ENCODE measurements at regions not wholly inside any gene's neighbourhood (a gene's known extent, or its start where the extent isn't known, plus 50 kb on each side); places are given as distances from the start of the nearest gene placed in this dataset.

GRCh38 chr18:42401131-42401673 is 446.2 kb downstream of the PIK3C3 start:
- no peak for DNase-seq (ENCODE audit: low read depth)

DNA sequence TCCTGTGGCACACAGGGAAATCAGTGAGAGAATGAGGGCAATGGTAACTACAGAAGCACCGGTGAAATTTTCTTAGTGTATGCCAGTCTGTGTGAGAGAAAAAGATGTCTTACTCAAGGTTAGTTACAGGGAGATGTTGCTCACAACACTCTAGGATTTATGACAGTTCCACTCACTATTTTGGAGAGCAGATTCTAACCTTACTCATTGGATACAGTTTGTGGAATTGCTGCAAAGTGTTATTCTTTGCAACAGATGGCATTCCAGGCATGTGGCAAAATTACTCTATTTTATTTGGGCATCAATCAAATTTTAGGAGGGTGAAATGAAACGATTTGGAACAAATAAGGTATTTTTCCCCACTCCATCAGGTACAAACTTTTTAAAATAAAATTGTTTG is 449.1 kb downstream of the PIK3C3 start:
- DNase-seq (ENCODE audit: low read depth): no peak

DNA sequence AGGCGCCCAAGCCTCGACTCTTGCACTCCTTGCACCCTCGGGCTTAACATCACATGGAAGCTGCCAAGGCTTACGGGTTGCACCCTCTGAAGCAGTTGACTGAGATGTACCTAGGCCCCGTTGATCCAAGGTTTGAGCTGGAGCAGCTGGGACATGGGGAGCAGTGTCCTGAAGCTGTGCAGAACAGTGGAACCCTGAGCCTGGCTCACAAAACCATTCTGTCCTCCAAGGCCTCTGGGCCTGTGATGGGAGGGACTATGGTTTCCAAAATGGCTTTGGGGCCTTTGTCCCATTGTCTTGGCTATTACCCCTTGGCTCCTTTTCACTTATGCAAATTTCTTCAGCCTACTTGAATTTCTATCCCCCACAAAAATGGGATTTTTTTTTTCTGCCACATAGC is 454.0 kb downstream of the PIK3C3 start:
- DNase-seq (ENCODE audit: low read depth): no peak

GRCh38 chr18:42412281-42412680 is 457.2 kb downstream of the PIK3C3 start:
- DNase-seq (ENCODE audit: low read depth): no peak

- DNase-seq (ENCODE audit: low read depth): no peak
Measured at GRCh38 chr18:42412896-42413295, 457.9 kb downstream of the PIK3C3 start.

DNA sequence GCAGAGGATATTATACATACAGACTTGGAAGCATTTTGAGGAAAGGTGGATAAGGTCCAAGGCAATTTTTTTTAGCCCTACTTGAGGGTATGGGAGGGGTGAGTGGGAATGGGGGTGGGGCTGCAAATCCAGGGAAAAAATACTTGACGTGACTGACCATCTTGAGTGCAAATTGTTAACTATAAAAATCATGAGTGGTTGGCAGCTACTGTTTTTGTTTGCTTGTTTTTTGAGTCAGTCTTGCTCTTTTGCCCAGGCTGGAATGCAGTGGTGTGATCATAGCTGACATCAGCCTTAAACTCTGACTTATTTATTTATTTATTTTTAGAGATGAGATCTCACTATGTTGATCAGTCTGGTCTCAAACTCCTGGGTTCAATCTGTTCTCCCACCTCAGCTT is 458.8 kb downstream of the PIK3C3 start:
- no peak for DNase-seq (ENCODE audit: low read depth)

DNA sequence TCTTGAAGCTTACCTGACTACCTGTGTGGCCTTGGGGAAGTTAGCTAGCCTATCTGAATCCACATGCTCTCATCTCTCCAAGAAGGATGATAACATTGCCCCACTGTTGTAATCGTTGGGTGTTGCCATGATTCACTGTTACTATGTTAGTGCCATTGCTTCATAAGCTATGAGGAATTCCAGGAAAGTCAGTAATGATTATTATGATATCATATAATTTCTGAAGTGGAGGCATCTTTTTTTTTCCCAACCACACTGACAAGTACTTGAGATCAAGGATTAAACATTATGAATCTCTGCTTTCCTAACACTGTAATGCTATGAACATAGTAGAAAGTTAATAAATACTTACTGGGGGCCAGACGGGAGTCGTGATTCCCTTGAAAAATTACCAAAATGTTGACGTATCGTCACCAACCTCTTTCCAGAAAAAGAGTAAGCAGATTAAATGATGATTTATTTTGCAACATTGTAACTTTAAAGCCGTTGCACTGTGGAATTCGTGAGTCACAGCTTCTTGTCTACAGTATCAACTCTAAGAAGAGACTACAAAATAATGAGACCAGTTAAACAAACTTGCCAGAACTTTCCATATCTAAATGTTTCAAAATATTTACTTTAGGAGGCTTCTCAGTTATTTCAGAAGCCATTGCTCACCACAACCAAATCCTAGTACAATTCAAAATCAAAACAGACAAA is 459.9 kb downstream of the PIK3C3 start:
- no peak for DNase-seq (ENCODE audit: low read depth)

- no peak for DNase-seq (ENCODE audit: low read depth)
Measured at GRCh38 chr18:42417189-42417588, 462.2 kb downstream of the PIK3C3 start.

DNA sequence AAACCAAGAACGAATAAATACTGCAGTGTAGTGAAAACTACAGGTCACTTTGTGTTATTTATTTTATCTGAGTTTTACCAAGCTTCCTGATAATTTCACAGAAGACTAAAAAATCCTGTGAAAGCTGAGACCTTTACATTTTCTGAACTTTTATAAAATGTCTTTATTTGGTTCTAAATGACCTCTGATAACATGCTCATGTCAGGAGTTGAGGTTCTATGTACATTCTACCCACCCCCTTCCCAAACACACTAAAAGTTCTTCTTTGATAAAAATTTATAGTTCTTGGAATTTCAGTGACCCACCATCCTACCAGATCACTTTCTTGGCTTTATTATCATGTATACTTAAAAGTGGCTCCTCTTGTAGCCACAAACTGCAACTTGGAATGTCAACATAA is 463.1 kb downstream of the PIK3C3 start:
- no peak for DNase-seq (ENCODE audit: low read depth)

DNA sequence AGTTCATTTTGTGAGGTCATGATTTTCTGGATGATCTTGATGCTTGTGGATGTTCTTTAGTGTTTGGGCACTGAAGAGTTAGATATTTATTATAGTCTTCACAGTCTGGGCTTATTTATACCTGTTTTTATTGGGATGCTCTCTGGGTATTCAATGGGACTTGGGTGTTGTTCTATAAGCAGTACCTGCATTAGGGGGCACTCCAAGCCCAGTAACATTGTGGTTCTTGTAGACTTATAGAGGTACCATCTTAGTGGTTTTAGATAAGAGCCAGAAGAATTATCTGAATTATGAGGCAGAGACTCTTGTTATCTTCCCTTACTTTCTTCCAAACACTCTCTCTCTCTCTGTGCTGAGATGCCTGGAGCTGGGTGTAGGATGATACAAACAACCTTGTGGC is 470.0 kb downstream of the PIK3C3 start:
- no peak for DNase-seq (ENCODE audit: low read depth)

DNA sequence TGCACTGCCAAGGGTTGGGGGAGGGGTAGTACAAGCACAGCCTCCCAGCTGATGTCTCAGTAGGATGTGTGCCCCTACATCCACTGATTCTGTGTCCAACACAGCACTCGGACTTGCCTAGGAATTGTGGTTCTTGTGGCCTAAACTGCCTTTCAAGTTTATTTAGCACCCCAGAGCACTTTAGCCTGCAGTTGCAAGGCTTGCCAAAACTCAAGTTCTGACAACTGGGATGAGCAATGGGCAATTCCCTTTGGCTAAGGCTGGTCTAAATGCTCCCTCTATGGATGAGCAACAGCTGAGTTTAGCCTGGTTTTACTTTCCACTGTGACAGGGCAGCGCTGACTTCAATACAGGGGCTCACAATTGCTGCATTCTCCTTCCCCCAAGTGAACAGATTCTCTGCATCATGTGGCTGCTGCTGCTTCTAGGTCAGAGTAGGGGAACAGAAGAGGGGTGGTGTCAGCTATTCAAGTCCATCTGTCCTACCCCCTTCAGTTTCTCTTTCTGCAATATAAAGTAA is 471.5 kb downstream of the PIK3C3 start:
- DNase-seq (ENCODE audit: low read depth): no peak

- no peak for DNase-seq (ENCODE audit: low read depth)
Measured at GRCh38 chr18:42429196-42429595, 474.2 kb downstream of the PIK3C3 start.

- no peak for DNase-seq (ENCODE audit: low read depth)
Measured at GRCh38 chr18:42436222-42436765, 481.3 kb downstream of the PIK3C3 start.

GRCh38 chr18:42437001-42437400 is 482.0 kb downstream of the PIK3C3 start:
- DNase-seq (ENCODE audit: low read depth): no peak

GRCh38 chr18:42437646-42438045 is 482.6 kb downstream of the PIK3C3 start:
- DNase-seq (ENCODE audit: low read depth): no peak

- no peak for DNase-seq (ENCODE audit: low read depth)
Measured at GRCh38 chr18:42442656-42443055, 487.6 kb downstream of the PIK3C3 start.

DNA sequence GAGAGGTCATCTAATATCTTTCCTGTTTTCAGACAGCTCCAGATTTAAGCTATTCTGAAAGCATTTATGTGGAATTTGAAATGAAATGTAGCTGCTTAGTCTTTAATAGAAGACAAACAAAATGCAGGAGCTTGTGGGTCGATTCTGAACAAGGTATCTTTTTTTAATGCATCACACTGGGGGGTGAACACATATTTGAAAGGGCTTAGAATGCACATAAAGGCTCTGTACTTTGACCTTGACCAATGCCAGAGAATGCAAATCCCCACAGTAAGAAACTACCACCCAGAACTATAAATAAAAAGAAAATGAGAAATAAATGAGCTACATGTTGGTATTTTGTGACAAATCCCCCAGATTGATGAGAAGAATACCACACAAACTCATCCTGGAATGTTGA is 489.3 kb downstream of the PIK3C3 start:
- DNase-seq (ENCODE audit: low read depth): no peak

DNA sequence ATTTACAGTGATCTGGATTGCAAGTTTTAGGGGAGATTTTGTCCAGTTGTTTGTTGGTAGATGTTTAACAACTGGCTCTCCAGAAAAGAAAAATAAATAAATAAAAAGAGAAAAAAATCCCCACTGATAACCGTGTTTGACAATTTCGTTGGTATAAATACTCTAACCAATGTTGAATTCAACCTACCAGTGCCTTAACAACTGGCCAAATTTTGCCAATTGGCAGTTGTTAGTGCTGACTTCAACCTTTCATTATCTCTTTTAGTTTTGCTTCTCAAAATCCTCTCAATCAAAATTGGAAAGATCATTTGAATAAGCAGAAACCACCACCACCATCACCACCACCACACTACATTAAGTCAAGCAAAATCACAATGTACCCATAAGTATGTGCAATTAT is 490.3 kb downstream of the PIK3C3 start:
- no peak for DNase-seq (ENCODE audit: low read depth)

DNA sequence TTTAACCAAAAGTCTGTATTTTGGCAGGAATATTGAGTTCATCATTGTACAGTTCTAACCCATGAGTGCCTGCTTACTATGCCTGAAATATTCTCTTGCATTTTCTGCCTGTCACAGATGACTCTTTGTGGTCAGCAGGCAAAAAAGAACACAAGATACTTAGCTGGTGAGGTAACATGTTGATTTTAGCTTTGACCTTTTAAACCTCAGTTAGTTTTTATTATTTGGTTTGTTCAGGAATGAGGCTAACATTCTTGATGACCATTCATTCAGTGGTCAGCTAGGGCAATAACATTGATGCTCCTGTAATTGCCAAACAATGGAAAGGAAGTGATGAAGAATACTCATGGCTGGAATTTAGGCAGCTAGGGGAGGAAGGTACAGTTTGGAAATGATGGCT is 491.2 kb downstream of the PIK3C3 start:
- DNase-seq (ENCODE audit: low read depth): no peak

GRCh38 chr18:42447688-42448087 is 492.7 kb downstream of the PIK3C3 start:
- DNase-seq (ENCODE audit: low read depth): no peak

GRCh38 chr18:42458226-42458625 is 503.2 kb downstream of the PIK3C3 start:
- DNase-seq (ENCODE audit: low read depth): no peak

- no peak for DNase-seq (ENCODE audit: low read depth)
Measured at GRCh38 chr18:42459873-42460272, 504.8 kb downstream of the PIK3C3 start.

GRCh38 chr18:42471885-42472284 is 516.9 kb downstream of the PIK3C3 start:
- no peak for DNase-seq (ENCODE audit: low read depth)

DNA sequence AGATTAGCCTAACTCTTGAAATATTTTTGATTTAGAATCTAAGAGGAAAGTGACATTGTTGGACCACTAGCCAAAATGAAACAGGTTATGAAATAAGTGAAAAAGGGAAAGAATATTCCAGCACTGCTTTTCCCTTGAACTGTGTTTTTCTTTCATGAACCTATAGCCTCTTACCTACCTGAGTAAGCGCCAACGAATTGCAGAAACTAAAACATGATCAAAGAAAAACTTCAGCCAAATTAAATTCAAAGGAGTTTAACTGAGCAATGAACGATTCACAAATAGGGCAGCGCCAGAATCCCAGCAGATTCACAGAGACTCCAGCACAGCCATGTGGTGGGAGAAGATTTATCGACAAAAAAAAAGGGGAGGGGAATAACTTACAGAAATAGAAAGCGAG is 518.6 kb downstream of the PIK3C3 start:
- DNase-seq (ENCODE audit: low read depth): no peak
